ENCODE measurements at regions not wholly inside any gene's neighbourhood (a gene's known extent, or its start where the extent isn't known, plus 50 kb on each side); places are given as distances from the start of the nearest gene placed in this dataset.

GRCh38 chr5:67272453-67273130 is 76.0 kb upstream of the CD180 start (continued):
- TF ChIP-seq REST (IDR thresholded peaks at IDR 0.05; ENCODE audit: low read depth) (no peak), RAD21 (IDR thresholded peaks at IDR 0.05; ENCODE audit: low read depth) (no peak), SP1 (IDR thresholded peaks at IDR 0.05; ENCODE audit: low read depth) (no peak), CBX3 (IDR thresholded peaks at IDR 0.05; ENCODE audit: low read depth) (no peak), ZNF274 (IDR thresholded peaks at IDR 0.05; ENCODE audit: low read depth, low read length) (no peak), JUND (IDR thresholded peaks at IDR 0.05) (no peak), POLR2AphosphoS5 (IDR thresholded peaks at IDR 0.05; ENCODE audit: low read depth, low read length) (no peak), ZFX (IDR thresholded peaks at IDR 0.05) (no peak)
- TF ChIP-seq, protein P1, sequence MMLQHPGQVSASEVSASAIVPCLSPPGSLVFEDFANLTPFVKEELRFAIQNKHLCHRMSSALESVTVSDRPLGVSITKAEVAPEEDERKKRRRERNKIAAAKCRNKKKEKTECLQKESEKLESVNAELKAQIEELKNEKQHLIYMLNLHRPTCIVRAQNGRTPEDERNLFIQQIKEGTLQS (IDR thresholded peaks at IDR 0.05): no peak

GRCh38 chr5:67268231-67269021 is 71.8 kb upstream of the CD180 start:
- Histone ChIP-seq H3K9me3 (ENCODE audit: control insufficient read depth in 1 of 2, insufficient read depth in 1 of 2, low read depth in 1 of 2, low read length in 2 of 2) (no peaks in the 10 kb centered on the region), H3K4me3 (replicated peaks in 1 of 2; ENCODE audit: low read depth in 1 of 2, low read length in 2 of 2) (no peak overlapping the region), H3K79me2 (ENCODE audit: insufficient read depth, low read length) (no peaks in the 10 kb centered on the region), H3K9ac (ENCODE audit: low read length) (no peak overlapping the region), H2AFZ (ENCODE audit: low read depth, low read length, poor library complexity, severe bottlenecking) (no peak overlapping the region), H3K9me2 (ENCODE audit: insufficient read depth) (no peaks in the 10 kb centered on the region), H3K27ac (ENCODE audit: low read depth, low read length) (no peak overlapping the region), H3K4me2 (ENCODE audit: low read length) (no peak overlapping the region), H3K4me1 (ENCODE audit: control insufficient read depth in 1 of 2, insufficient read depth in 2 of 2, low read length in 2 of 2) (no peaks in the 10 kb centered on the region), H4K20me1 (ENCODE audit: insufficient read depth) (no peaks in the 10 kb centered on the region), H3K27me3 (ENCODE audit: insufficient read depth, low read length) (0 out of 2 replicates have a peak, but pooled peaks cover 7% of the 10 kb centered on the region), H3K36me3 (ENCODE audit: control insufficient read depth in 1 of 2, insufficient read depth in 2 of 2, low read length in 2 of 2) (no peaks in the 10 kb centered on the region)
- no peak for TF ChIP-seq EZH2 (IDR thresholded peaks at IDR 0.05)
- no peak for TF ChIP-seq CBX3 (IDR thresholded peaks at IDR 0.05; ENCODE audit: low read depth)
- TF ChIP-seq EZH2phosphoT487 (IDR thresholded peaks at IDR 0.05; ENCODE audit: borderline replicate concordance): no peak
- TF ChIP-seq RAD21 (IDR thresholded peaks at IDR 0.05; ENCODE audit: low read depth): no peak
- TF ChIP-seq FOSL1 (IDR thresholded peaks at IDR 0.05; ENCODE audit: low read depth): no peak
- TF ChIP-seq, protein P1 (IDR thresholded peaks at IDR 0.05): no peak
- TF ChIP-seq YY1 (IDR thresholded peaks at IDR 0.05; ENCODE audit: extremely low read depth, insufficient replicate concordance, low read depth, low read length): no peak
- no peak for TF ChIP-seq SIN3A (IDR thresholded peaks at IDR 0.05; ENCODE audit: low read depth)
- DNase-seq (ENCODE audit: low read depth, low spot score) (no peak), ATAC-seq (no peak)
- no TSS peak for BruUV-seq (replicated peaks)
- ChIA-PET RAD21 (ENCODE audit: low non-redundant PET in 1 of 2, low total read pairs in 2 of 2, uncharacterized antibody in 2 of 2, unreplicated experiment in 2 of 2) (no interaction called here), POLR2A (no interaction called here), CTCF (no interaction called here)
- intact Hi-C loops (cut with micrococcal nuclease): no loop called here
